ENCODE measurements at regions not wholly inside any gene's neighbourhood (a gene's known extent, or its start where the extent isn't known, plus 50 kb on each side); places are given as distances from the start of the nearest gene placed in this dataset.

DNA sequence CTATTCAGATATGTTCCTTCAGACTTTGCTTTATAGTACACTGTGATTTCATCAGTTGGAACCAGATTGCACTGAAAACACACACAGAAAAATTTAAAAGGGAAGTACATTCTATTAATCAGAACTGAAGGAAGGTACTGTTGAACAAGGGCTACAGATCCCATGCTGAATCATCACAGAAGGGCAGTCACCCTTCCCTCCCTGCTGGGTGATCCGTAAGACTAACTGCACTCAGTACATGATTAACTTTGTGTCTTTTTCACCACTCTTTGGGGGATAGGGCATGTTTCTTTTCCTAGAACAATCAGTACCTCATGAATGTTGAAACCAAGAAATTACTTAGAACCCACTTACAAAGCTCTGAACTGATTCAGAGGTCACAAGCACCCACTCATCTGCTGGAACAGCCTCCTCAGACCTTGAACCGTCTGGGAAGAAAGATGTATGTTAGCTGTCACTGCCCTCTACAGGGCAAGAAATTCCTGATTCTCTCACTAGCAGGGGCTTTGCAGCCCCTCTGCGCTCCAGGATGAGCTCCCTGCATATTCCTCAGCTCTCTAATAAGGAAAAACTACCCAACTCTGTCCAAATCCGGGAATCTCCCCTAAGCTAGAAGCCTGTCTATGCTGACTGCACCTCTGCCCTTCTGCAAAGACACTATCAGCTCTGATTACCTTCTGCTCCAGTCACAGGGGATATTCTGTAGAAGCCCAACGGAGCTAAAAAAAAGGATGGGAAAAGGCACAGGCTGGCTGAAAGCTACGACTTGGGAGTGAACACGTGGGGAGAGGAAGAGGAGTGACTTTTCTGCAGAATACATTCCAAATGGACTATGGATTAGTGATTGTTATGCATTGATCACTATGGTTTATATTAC, 51.0 kb downstream of the IARS1 start:
- Histone ChIP-seq H3K27ac (no peak overlapping the region), H3K4me3 (no peak overlapping the region), H3K4me1 (no peaks in the 10 kb centered on the region), H3K36me3 (peaks cover 0 to 99% (median 0%) of the 10 kb centered on the region in 3 donors), H3K27me3 (no peaks in the 10 kb centered on the region), H3K9me3 (no peaks in the 10 kb centered on the region)
- no peak for DNase-seq
- TF ChIP-seq POLR2A (IDR thresholded peaks at IDR 0.05) (no peak), CTCF (IDR thresholded peaks at IDR 0.05) (peak in 2 of 6 experiments; percentile 10 to 27)

DNA sequence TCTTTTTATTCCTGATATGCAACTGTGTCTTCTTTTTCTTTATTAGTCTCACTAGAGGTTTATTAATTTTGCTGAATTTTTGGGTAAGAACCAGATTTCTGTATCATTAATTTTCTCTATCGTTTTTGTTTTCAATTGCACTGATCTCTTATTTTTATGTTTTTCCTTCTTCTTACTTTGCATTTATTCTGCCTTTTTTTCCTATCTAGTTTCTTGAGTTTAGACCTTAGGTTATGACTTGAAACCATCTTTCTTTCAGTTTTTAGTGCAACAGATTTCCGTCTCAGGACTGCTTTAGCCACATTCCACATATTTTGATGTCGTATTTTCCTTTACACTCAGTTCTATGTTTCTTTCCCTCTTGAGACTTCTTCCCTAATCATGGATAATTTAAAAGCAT, 56.6 kb downstream of the IARS1 start:
- DNase-seq = no peak
- TF ChIP-seq CTCF (IDR thresholded peaks at IDR 0.05) (no peak), POLR2A (IDR thresholded peaks at IDR 0.05) (no peak)
- Histone ChIP-seq H3K9me3 (no peaks in the 10 kb centered on the region), H3K4me3 (no peak overlapping the region), H3K4me1 (no peaks in the 10 kb centered on the region), H3K27ac (no peak overlapping the region), H3K36me3 (peaks cover 0 to 63% (median 0%) of the 10 kb centered on the region in 3 donors), H3K27me3 (no peaks in the 10 kb centered on the region)

- Histone ChIP-seq H3K27ac (no peak overlapping the region), H3K36me3 (peaks cover 0 to 63% (median 0%) of the 10 kb centered on the region in 3 donors), H3K4me1 (no peaks in the 10 kb centered on the region), H3K9me3 (no peaks in the 10 kb centered on the region), H3K4me3 (no peak overlapping the region), H3K27me3 (no peaks in the 10 kb centered on the region)
- no peak for DNase-seq
- TF ChIP-seq CTCF (IDR thresholded peaks at IDR 0.05) (no peak), POLR2A (IDR thresholded peaks at IDR 0.05) (no peak)
Observed at GRCh38 chr9:92236465-92236864, 57.0 kb downstream of the IARS1 start.

GRCh38 chr9:92234514-92234913, 59.0 kb downstream of the IARS1 start:
- Histone ChIP-seq H3K4me3 (no peak overlapping the region), H3K27ac (no peak overlapping the region), H3K9me3 (no peaks in the 10 kb centered on the region), H3K36me3 (peaks cover 0 to 46% (median 0%) of the 10 kb centered on the region in 3 donors), H3K4me1 (no peaks in the 10 kb centered on the region), H3K27me3 (no peaks in the 10 kb centered on the region)
- TF ChIP-seq CTCF (IDR thresholded peaks at IDR 0.05) = no peak
- TF ChIP-seq POLR2A (IDR thresholded peaks at IDR 0.05) = no peak
- DNase-seq = no peak

DNA sequence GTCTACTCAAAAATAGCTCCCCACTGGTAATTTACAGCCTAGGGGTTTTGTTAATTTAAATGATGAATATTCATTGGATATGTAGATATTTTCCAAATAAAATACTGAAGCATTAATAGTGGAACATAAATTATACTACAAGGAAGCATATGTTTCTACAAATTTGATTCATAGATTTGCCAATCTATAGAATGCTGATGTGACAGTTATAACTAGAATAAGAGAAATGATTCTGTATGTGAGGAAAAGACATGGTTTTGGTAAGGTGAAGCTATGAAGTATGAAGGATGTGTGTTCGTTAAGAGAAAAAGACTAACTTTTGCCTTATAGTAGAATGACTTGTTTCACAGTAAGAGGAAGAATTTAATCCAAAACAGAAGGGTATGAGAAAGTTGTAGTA, 61.3 kb downstream of the IARS1 start:
- Histone ChIP-seq H3K4me1 (no peaks in the 10 kb centered on the region), H3K36me3 (peaks cover 0 to 41% (median 0%) of the 10 kb centered on the region in 3 donors), H3K27ac (no peak overlapping the region), H3K9me3 (no peaks in the 10 kb centered on the region), H3K27me3 (no peaks in the 10 kb centered on the region), H3K4me3 (no peak overlapping the region)
- TF ChIP-seq POLR2A (IDR thresholded peaks at IDR 0.05) (no peak), CTCF (IDR thresholded peaks at IDR 0.05) (no peak)
- no peak for DNase-seq
